Keratinocyte (primary cell): ENCODE measurements at regions not wholly inside any gene's neighbourhood (a gene's known extent, or its start where the extent isn't known, plus 50 kb on each side); places are given as distances from the start of the nearest gene placed in this dataset.

Experiments used
- DNase-seq: peaks from one replicate; pipeline ENCODE4 v3.0.0-alpha.2; 2011; ENCODE audit warnings: low read depth, missing footprints, low spot score
- FAIRE-seq: peaks from 2 replicates; lab custom pipeline; 2011; peaks lifted over from hg19 to GRCh38; lab: Jason Lieb, UNC
- H2AFZ ChIP-seq: 2 replicates; pipeline ENCODE4 v1.6.0; 2012; ENCODE audit warnings: low read length, control low read depth, inconsistent platforms; ENCODE audit not compliant: control insufficient read depth
- H3K27ac ChIP-seq: 2 replicates; pipeline ENCODE4 v1.5.1; 2011; ENCODE audit warnings: low read length; ENCODE audit not compliant: control insufficient read depth, insufficient read depth
- H3K27me3 ChIP-seq: 3 replicates; pipeline ENCODE4 v1.6.0; 2011; ENCODE audit warnings: low read length; ENCODE audit not compliant: control insufficient read depth, insufficient read depth; ENCODE audit errors: extremely low read depth
- H3K36me3 ChIP-seq, 2 experiments: 2 replicates in 1 of 2; 3 replicates in 1 of 2; pipeline ENCODE4 v1.5.1; 2011; ENCODE audit warnings: low read length in 2 of 2, mild to moderate bottlenecking in 1 of 2; ENCODE audit not compliant: control insufficient read depth in 2 of 2, insufficient read depth in 2 of 2; ENCODE audit errors: extremely low read depth in 1 of 2
- H3K4me1 ChIP-seq: 3 replicates; pipeline ENCODE4 v1.5.1; 2011; ENCODE audit warnings: low read length; ENCODE audit not compliant: control insufficient read depth, insufficient read depth; ENCODE audit errors: extremely low read depth
- H3K4me2 ChIP-seq: 3 replicates; pipeline ENCODE4 v1.6.0; 2011; ENCODE audit warnings: low read depth, low read length; ENCODE audit not compliant: control insufficient read depth, insufficient read depth; ENCODE audit errors: extremely low read depth
- H3K4me3 ChIP-seq, 3 experiments: fragments of 200-600 bp in 1 of 3; sonication (generic) in 1 of 3; 2 replicates in 2 of 3; 3 replicates in 1 of 3; pipeline ENCODE4 v1.5.1; 2011 to 2016; ENCODE audit warnings: low read length in 3 of 3, mild to moderate bottlenecking in 3 of 3, control low read depth in 2 of 3, inconsistent platforms in 1 of 3, low read depth in 1 of 3, mixed read lengths in 1 of 3, mixed run types in 1 of 3, moderate library complexity in 1 of 3; ENCODE audit not compliant: control insufficient read depth in 2 of 3, insufficient read depth in 2 of 3; ENCODE audit errors: extremely low read depth in 1 of 3
- H3K79me2 ChIP-seq: 2 replicates; pipeline ENCODE4 v1.6.0; 2012; ENCODE audit warnings: low read length; ENCODE audit not compliant: control insufficient read depth, insufficient read depth
- H3K9ac ChIP-seq: 3 replicates; pipeline ENCODE4 v1.6.0; 2011; ENCODE audit warnings: low read length; ENCODE audit not compliant: control insufficient read depth, insufficient read depth; ENCODE audit errors: extremely low read depth
- H3K9me1 ChIP-seq: 3 replicates; pipeline ENCODE4 v1.6.0; 2011; ENCODE audit warnings: low read length; ENCODE audit not compliant: control insufficient read depth, insufficient read depth; ENCODE audit errors: extremely low read depth
- H3K9me3 ChIP-seq: 2 replicates; pipeline ENCODE4 v1.5.1; 2012; ENCODE audit warnings: low read depth, low read length; ENCODE audit not compliant: control insufficient read depth
- H4K20me1 ChIP-seq: 3 replicates; pipeline ENCODE4 v1.6.0; 2011; ENCODE audit warnings: low read length; ENCODE audit not compliant: control insufficient read depth, insufficient read depth; ENCODE audit errors: extremely low read depth
- CTCF ChIP-seq, 3 experiments: IDR thresholded peaks in 1 of 3; conservative IDR thresholded peaks in 1 of 3; optimal IDR thresholded peaks in 1 of 3; 2 replicates in 2 of 3; 3 replicates in 1 of 3; pipeline versions ENCODE3 to v1.5.1; 2011; ENCODE audit warnings: low read length in 3 of 3, mild to moderate bottlenecking in 3 of 3, moderate library complexity in 2 of 3, control low read depth in 1 of 3, inconsistent platforms in 1 of 3; ENCODE audit not compliant: insufficient read depth in 2 of 3; ENCODE audit errors: extremely low read depth in 1 of 3
- EZH2 ChIP-seq: IDR thresholded peaks from one replicate; pipeline ENCODE4 v1.6.1; 2012; ENCODE audit warnings: inconsistent platforms, mild to moderate bottlenecking, low read length, moderate library complexity
- dilution Hi-C: fragments of 300-500 bp; cut with MboI; formaldehyde crosslinking; loops from one replicate; pipeline ENCODE4 v1.7.0; 2020; ENCODE audit warnings: low sequenced_read_pairs; ENCODE audit not compliant: extremely low pct_ligation_motif_present

- Histone ChIP-seq H2AFZ (no peak overlapping the region), H3K79me2 (no peaks in the 10 kb centered on the region), H3K9ac (no peak overlapping the region), H3K4me2 (no peak overlapping the region), H3K4me1 (peaks cover 23% of the 10 kb centered on the region), H3K36me3 (no peaks in the 10 kb centered on the region), H3K27me3 (no peaks in the 10 kb centered on the region), H4K20me1 (no peaks in the 10 kb centered on the region), H3K9me3 (no peaks in the 10 kb centered on the region), H3K9me1 (no peaks in the 10 kb centered on the region), H3K27ac (no peak overlapping the region), H3K4me3 (no peak overlapping the region)
- DNase-seq, result no peak
- dilution Hi-C loops, result no loop called here
- TF ChIP-seq CTCF (optimal IDR thresholded peaks at IDR 0.05 in 1 of 3, IDR thresholded peaks at IDR 0.05 in 1 of 3, conservative IDR thresholded peaks at IDR 0.05 in 1 of 3; ENCODE audit: extremely low read depth in 1 of 3, insufficient read depth in 2 of 3, low read length in 3 of 3) (no peak), EZH2 (no peak)
- FAIRE-seq, result no peak
Measured at GRCh38 chr5:74374656-74375055, 265.9 kb downstream of the ENC1 start.

- H3K9me3 ChIP-seq, result no peaks in the 10 kb centered on the region
- H4K20me1 ChIP-seq, result no peaks in the 10 kb centered on the region
- FAIRE-seq (no peak), DNase-seq (no peak)
- H3K4me2 ChIP-seq, result no peak overlapping the region
- H3K9ac ChIP-seq, result no peak overlapping the region
- H3K4me3 ChIP-seq, result no peak overlapping the region
- H3K27ac ChIP-seq, result no peak overlapping the region
- H3K27me3 ChIP-seq, result no peaks in the 10 kb centered on the region
- peaks cover 9% of the 10 kb centered on the region for H3K4me1 ChIP-seq
- H3K9me1 ChIP-seq, result no peaks in the 10 kb centered on the region
- dilution Hi-C loops, result no loop called here
- no peaks in the 10 kb centered on the region for H3K36me3 ChIP-seq
- H3K79me2 ChIP-seq, result no peaks in the 10 kb centered on the region
- TF ChIP-seq CTCF (optimal IDR thresholded peaks at IDR 0.05 in 1 of 3, IDR thresholded peaks at IDR 0.05 in 1 of 3, conservative IDR thresholded peaks at IDR 0.05 in 1 of 3; ENCODE audit: extremely low read depth in 1 of 3, insufficient read depth in 2 of 3, low read length in 3 of 3) (no peak), EZH2 (no peak)
- no peak overlapping the region for H2AFZ ChIP-seq
Measured at GRCh38 chr5:74373076-74373475, 267.5 kb downstream of the ENC1 start.
